ENCODE measurements at regions not wholly inside any gene's neighbourhood (a gene's known extent, or its start where the extent isn't known, plus 50 kb on each side); places are given as distances from the start of the nearest gene placed in this dataset.

GRCh38 chr3:137866933-137867332 lies 102.8 kb downstream of the SOX14 start:
- TF ChIP-seq, protein P1, sequence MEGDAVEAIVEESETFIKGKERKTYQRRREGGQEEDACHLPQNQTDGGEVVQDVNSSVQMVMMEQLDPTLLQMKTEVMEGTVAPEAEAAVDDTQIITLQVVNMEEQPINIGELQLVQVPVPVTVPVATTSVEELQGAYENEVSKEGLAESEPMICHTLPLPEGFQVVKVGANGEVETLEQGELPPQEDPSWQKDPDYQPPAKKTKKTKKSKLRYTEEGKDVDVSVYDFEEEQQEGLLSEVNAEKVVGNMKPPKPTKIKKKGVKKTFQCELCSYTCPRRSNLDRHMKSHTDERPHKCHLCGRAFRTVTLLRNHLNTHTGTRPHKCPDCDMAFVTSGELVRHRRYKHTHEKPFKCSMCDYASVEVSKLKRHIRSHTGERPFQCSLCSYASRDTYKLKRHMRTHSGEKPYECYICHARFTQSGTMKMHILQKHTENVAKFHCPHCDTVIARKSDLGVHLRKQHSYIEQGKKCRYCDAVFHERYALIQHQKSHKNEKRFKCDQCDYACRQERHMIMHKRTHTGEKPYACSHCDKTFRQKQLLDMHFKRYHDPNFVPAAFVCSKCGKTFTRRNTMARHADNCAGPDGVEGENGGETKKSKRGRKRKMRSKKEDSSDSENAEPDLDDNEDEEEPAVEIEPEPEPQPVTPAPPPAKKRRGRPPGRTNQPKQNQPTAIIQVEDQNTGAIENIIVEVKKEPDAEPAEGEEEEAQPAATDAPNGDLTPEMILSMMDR (IDR thresholded peaks at IDR 0.05; ENCODE audit: insufficient read depth, low read depth, low read length): no peak
- TF ChIP-seq EZH2 (IDR thresholded peaks at IDR 0.05; ENCODE audit: insufficient read depth, low read length): no peak
